SK-N-SH (cell line): ENCODE measurements at regions not wholly inside any gene's neighbourhood (a gene's known extent, or its start where the extent isn't known, plus 50 kb on each side); places are given as distances from the start of the nearest gene placed in this dataset.

Experiments used
- CTCF ChIA-PET: fragments of 300-600, 350-600 bp; formaldehyde crosslinking; extraction: SDS; loops from one replicate; lab custom pipeline; 2021; lab: Yijun Ruan, JAX
- POLR2A ChIA-PET: fragments of 350-600 bp; sonication (Branson Sonifier 250); formaldehyde crosslinking; extraction: SDS; loops from one replicate; lab custom pipeline; 2020; ENCODE audit warnings: antibody characterized with exemption, inconsistent platforms; lab: Yijun Ruan, JAX
- DNase-seq: peaks from one replicate; pipeline ENCODE4 v3.0.0; 2012
- H2AFZ ChIP-seq: fragments of 200-600 bp; sonication (generic); 2 replicates; pipeline ENCODE4 v1.8.1; 2016; ENCODE audit warnings: antibody characterized with exemption, mild to moderate bottlenecking, low read depth
- H3F3A ChIP-seq: fragments of 200-600 bp; sonication (generic); replicated peaks from 2 replicates; pipeline ENCODE3; 2016; ENCODE audit warnings: antibody characterized with exemption, mild to moderate bottlenecking; ENCODE audit not compliant: insufficient read depth
- H3K27ac ChIP-seq, 2 experiments: fragments of 200-500 bp in 1 of 2; fragments of 200-600 bp in 1 of 2; sonication (Bioruptor generic) in 1 of 2; sonication (generic), shearing (Covaris generic) in 1 of 2; 2 replicates each; pipeline versions ENCODE4 v1.5.1 to v1.6.1; 2014 to 2016; ENCODE audit warnings: low read depth in 2 of 2, inconsistent platforms in 1 of 2, low read length in 1 of 2, mild to moderate bottlenecking in 1 of 2, mixed read lengths in 1 of 2
- H3K27me3 ChIP-seq: fragments of 200-600 bp; sonication (generic), shearing (Covaris generic); 2 replicates; pipeline ENCODE4 v1.6.1; 2016; ENCODE audit warnings: mixed run types; ENCODE audit not compliant: insufficient read depth
- H3K36me3 ChIP-seq, 2 experiments: fragments of 200-500 bp in 1 of 2; fragments of 200-600 bp in 1 of 2; sonication (Bioruptor generic) in 1 of 2; sonication (generic) in 1 of 2; replicated peaks in 1 of 2; 2 replicates each; pipeline versions ENCODE3 to v1.5.1; 2014 to 2016; ENCODE audit warnings: low read length in 1 of 2, mild to moderate bottlenecking in 1 of 2; ENCODE audit not compliant: insufficient read depth in 2 of 2, control insufficient read depth in 1 of 2
- H3K4me1 ChIP-seq, 2 experiments: fragments of 200-500 bp in 1 of 2; fragments of 200-600 bp in 1 of 2; sonication (Bioruptor generic) in 1 of 2; sonication (generic), shearing (Covaris generic) in 1 of 2; 2 replicates each; pipeline versions ENCODE4 v1.5.1 to v1.6.1; 2014 to 2016; ENCODE audit warnings: low read depth in 1 of 2, low read length in 1 of 2, mixed run types in 1 of 2; ENCODE audit not compliant: insufficient read depth in 2 of 2, control insufficient read depth in 1 of 2
- H3K4me2 ChIP-seq: fragments of 200-600 bp; sonication (generic), shearing (Covaris generic); 2 replicates; pipeline ENCODE4 v1.6.1; 2017; ENCODE audit warnings: mixed run types
- H3K4me3 ChIP-seq, 2 experiments: fragments of 200-500 bp in 1 of 2; fragments of 200-600 bp in 1 of 2; sonication (Bioruptor generic) in 1 of 2; sonication (generic), shearing (Covaris generic) in 1 of 2; 2 replicates each; pipeline versions ENCODE4 v1.5.1 to v1.8.1; 2014 to 2016; ENCODE audit warnings: low read depth in 2 of 2, inconsistent platforms in 1 of 2, low read length in 1 of 2, mild to moderate bottlenecking in 1 of 2, mixed read lengths in 1 of 2, moderate library complexity in 1 of 2
- H3K79me2 ChIP-seq: fragments of 200-600 bp; sonication (generic); 2 replicates; pipeline ENCODE4 v1.8.1; 2017; ENCODE audit warnings: mild to moderate bottlenecking; ENCODE audit not compliant: insufficient read depth
- H3K9ac ChIP-seq: fragments of 200-600 bp; sonication (generic); 2 replicates; pipeline ENCODE4 v1.6.1; 2017; ENCODE audit warnings: mixed run types
- H3K9me2 ChIP-seq: fragments of 200-600 bp; sonication (generic); 2 replicates; pipeline ENCODE4 v1.6.1; 2017; ENCODE audit warnings: mixed run types
- H3K9me3 ChIP-seq: fragments of 200-600 bp; sonication (generic); 2 replicates; pipeline ENCODE4 v1.6.1; 2017; ENCODE audit warnings: mixed run types, mild to moderate bottlenecking, moderate library complexity
- H4K20me1 ChIP-seq: fragments of 200-600 bp; sonication (generic); 2 replicates; pipeline ENCODE4 v1.6.1; 2017; ENCODE audit warnings: mild to moderate bottlenecking, mixed run types; ENCODE audit not compliant: insufficient read depth
- CHD2 ChIP-seq: fragments of 150-350 bp; IDR thresholded peaks from 2 replicates; pipeline ENCODE4 v1.6.1; 2018; ENCODE audit warnings: low read length; ENCODE audit not compliant: partially characterized antibody
- FOXJ3 ChIP-seq: sonication (generic); formaldehyde crosslinking; IDR thresholded peaks from 2 replicates; pipeline ENCODE4 v1.5.1; 2020; ENCODE audit warnings: mild to moderate bottlenecking, missing genetic modification reagents
- GATA2 ChIP-seq: sonication (generic); formaldehyde crosslinking; IDR thresholded peaks from 2 replicates; pipeline ENCODE4 v1.5.0; 2020; ENCODE audit warnings: mild to moderate bottlenecking, missing genetic modification reagents
- MXI1 ChIP-seq: IDR thresholded peaks from 2 replicates; pipeline ENCODE4 v1.6.1; 2012; ENCODE audit warnings: mild to moderate bottlenecking, low read depth, low read length, improper control_type of control experiment
- REST ChIP-seq: IDR thresholded peaks from 2 replicates; pipeline ENCODE4 v1.6.1; 2012; ENCODE audit warnings: mild to moderate bottlenecking, low read depth, low read length, moderate library complexity
- RFX5 ChIP-seq: IDR thresholded peaks from 2 replicates; pipeline ENCODE4 v1.6.1; 2012; ENCODE audit warnings: mild to moderate bottlenecking, improper control_type of control experiment, low read length
- TAF1 ChIP-seq: IDR thresholded peaks from 2 replicates; pipeline ENCODE4 v1.6.1; 2012; ENCODE audit warnings: low read depth, mild to moderate bottlenecking, low read length, moderate library complexity, borderline replicate concordance
- TEAD4 ChIP-seq: IDR thresholded peaks from 2 replicates; pipeline ENCODE4 v1.4.0; 2012; ENCODE audit warnings: mild to moderate bottlenecking, borderline replicate concordance; ENCODE audit not compliant: insufficient read depth
- USF1 ChIP-seq: IDR thresholded peaks from 2 replicates; pipeline ENCODE4 v1.4.0; 2012; ENCODE audit warnings: low read depth, borderline replicate concordance
- YY1 ChIP-seq: IDR thresholded peaks from 2 replicates; pipeline ENCODE4 v1.4.0; 2012; ENCODE audit warnings: low read depth, mild to moderate bottlenecking
- whole genome bisulfite sequencing: methylation state at CpG from one replicate; pipeline ENCODE4 v1.1.6; 2017; ENCODE audit warnings: low lambda C conversion rate; 5-methylcytosine and 5-hydroxymethylcytosine counted together
- TF ChIP-seq, protein P1 (sequence below): fragments of 200-600 bp; sonication (generic); IDR thresholded peaks from 2 replicates; pipeline ENCODE4 v1.6.1; 2017; ENCODE audit warnings: antibody characterized with exemption, mild to moderate bottlenecking, moderate library complexity
- TF ChIP-seq, protein P2 (sequence below): fragments of 150-350 bp; IDR thresholded peaks from 2 replicates; pipeline ENCODE4 v1.6.1; 2016; ENCODE audit warnings: mild to moderate bottlenecking, low read depth, low read length

DNA sequence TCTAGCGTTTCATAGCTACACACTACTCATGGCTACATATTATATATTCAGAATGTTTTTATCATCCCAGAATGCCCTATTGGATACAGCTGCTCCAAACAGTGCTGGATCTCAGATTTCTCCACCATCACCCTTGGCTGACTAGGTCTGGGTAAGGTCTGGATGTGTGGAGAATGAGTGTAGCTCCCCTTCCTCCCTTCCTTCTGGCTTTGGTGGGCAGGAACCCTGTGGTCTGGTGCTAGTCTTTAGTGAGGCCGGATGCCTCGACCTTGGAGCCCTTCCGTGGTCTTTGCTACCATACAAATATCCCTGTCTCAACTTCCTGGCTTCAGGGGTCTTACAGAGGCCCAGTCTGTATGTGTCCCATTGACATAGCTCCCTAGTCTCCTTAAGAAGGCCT lies 52.1 kb upstream of the KDR start:
- peaks cover 10% of the 10 kb centered on the region for H3F3A ChIP-seq
- ChIA-PET CTCF (interaction anchor here (0.6 kb wide), 1 partner anchor 144 kb away, joined by 3 read pairs; no protein-coding TSS in a partner anchor), POLR2A (no interaction called here)
- no peaks in the 10 kb centered on the region for H3K79me2 ChIP-seq
- no peak for DNase-seq
- no peaks in the 10 kb centered on the region for H3K27me3 ChIP-seq
- no peaks in the 10 kb centered on the region for H3K9me3 ChIP-seq
- no peak overlapping the region for H3K9ac ChIP-seq
- TF ChIP-seq REST (no peak), TEAD4 (no peak), MXI1 (no peak), FOXJ3 (CRISPR knock-in tag) (no peak), TAF1 (no peak), YY1 (no peak), RFX5 (no peak), GATA2 (CRISPR knock-in tag) (no peak), CHD2 (no peak), USF1 (no peak)
- TF ChIP-seq, protein P1, sequence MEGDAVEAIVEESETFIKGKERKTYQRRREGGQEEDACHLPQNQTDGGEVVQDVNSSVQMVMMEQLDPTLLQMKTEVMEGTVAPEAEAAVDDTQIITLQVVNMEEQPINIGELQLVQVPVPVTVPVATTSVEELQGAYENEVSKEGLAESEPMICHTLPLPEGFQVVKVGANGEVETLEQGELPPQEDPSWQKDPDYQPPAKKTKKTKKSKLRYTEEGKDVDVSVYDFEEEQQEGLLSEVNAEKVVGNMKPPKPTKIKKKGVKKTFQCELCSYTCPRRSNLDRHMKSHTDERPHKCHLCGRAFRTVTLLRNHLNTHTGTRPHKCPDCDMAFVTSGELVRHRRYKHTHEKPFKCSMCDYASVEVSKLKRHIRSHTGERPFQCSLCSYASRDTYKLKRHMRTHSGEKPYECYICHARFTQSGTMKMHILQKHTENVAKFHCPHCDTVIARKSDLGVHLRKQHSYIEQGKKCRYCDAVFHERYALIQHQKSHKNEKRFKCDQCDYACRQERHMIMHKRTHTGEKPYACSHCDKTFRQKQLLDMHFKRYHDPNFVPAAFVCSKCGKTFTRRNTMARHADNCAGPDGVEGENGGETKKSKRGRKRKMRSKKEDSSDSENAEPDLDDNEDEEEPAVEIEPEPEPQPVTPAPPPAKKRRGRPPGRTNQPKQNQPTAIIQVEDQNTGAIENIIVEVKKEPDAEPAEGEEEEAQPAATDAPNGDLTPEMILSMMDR, result no peak
- TF ChIP-seq, protein P2, sequence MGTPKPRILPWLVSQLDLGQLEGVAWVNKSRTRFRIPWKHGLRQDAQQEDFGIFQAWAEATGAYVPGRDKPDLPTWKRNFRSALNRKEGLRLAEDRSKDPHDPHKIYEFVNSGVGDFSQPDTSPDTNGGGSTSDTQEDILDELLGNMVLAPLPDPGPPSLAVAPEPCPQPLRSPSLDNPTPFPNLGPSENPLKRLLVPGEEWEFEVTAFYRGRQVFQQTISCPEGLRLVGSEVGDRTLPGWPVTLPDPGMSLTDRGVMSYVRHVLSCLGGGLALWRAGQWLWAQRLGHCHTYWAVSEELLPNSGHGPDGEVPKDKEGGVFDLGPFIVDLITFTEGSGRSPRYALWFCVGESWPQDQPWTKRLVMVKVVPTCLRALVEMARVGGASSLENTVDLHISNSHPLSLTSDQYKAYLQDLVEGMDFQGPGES, result no peak
- no peaks in the 10 kb centered on the region for H4K20me1 ChIP-seq
- no peaks in the 10 kb centered on the region for H3K36me3 ChIP-seq
- 92% methylated on average over 4 of the region's 4 CpGs for WGBS
- no peaks in the 10 kb centered on the region for H3K9me2 ChIP-seq
- peaks cover 0 to 27% of the 10 kb centered on the region in 2 experiments; a peak in 3 of 4 replicates for H3K4me1 ChIP-seq
- H3K4me3 ChIP-seq, result no peak overlapping the region
- no peak overlapping the region for H3K4me2 ChIP-seq
- H3K27ac ChIP-seq, result no peak overlapping the region
- no peak overlapping the region for H2AFZ ChIP-seq
